H9 (cell line): ENCODE measurements at regions not wholly inside any gene's neighbourhood (a gene's known extent, or its start where the extent isn't known, plus 50 kb on each side); places are given as distances from the start of the nearest gene placed in this dataset.

Experiments used
- DNase-seq: peaks from one replicate; pipeline ENCODE4 v3.0.0-alpha.2; 2017
- H2AFZ ChIP-seq: one replicate; pipeline ENCODE4 v1.6.1; 2013; ENCODE audit warnings: mild to moderate bottlenecking, low read length, control low read depth, moderate library complexity
- H2AK5ac ChIP-seq: 2 replicates; pipeline ENCODE4 v1.6.1; 2013; ENCODE audit warnings: low read length, control low read depth, mixed read lengths; ENCODE audit not compliant: insufficient read length
- H2BK120ac ChIP-seq: one replicate; pipeline ENCODE4 v1.6.1; 2013; ENCODE audit warnings: low read depth, mild to moderate bottlenecking, low read length, control low read depth, inconsistent platforms; ENCODE audit not compliant: poor library complexity, severe bottlenecking
- H2BK12ac ChIP-seq: 2 replicates; pipeline ENCODE4 v1.6.1; 2013; ENCODE audit warnings: low read length, control low read depth, mixed read lengths, low read depth; ENCODE audit not compliant: insufficient read length
- H2BK15ac ChIP-seq: 2 replicates; pipeline ENCODE4 v1.6.1; 2013; ENCODE audit warnings: low read depth, low read length, control low read depth
- H2BK20ac ChIP-seq: one replicate; pipeline ENCODE4 v1.6.1; 2013; ENCODE audit warnings: low read depth, mild to moderate bottlenecking, low read length, control low read depth, inconsistent platforms; ENCODE audit not compliant: poor library complexity, severe bottlenecking
- H2BK5ac ChIP-seq: 2 replicates; pipeline ENCODE4 v1.6.1; 2013; ENCODE audit warnings: low read length, control low read depth, mixed read lengths; ENCODE audit not compliant: insufficient read length
- H3K14ac ChIP-seq: 2 replicates; pipeline ENCODE4 v1.6.1; 2013; ENCODE audit warnings: low read length, control low read depth; ENCODE audit not compliant: insufficient read depth
- H3K18ac ChIP-seq: 2 replicates; pipeline ENCODE4 v1.6.1; 2013; ENCODE audit warnings: low read depth, mild to moderate bottlenecking, mixed read lengths, low read length, control low read depth; ENCODE audit not compliant: insufficient read length
- H3K23ac ChIP-seq: 2 replicates; pipeline ENCODE4 v1.6.1; 2013; ENCODE audit warnings: low read length, control low read depth, mixed read lengths, low read depth; ENCODE audit not compliant: insufficient read length
- H3K23me2 ChIP-seq: 2 replicates; pipeline ENCODE4 v1.6.1; 2013; ENCODE audit warnings: low read depth, mild to moderate bottlenecking, mixed read lengths, low read length, control low read depth; ENCODE audit not compliant: insufficient read length, poor library complexity, severe bottlenecking
- H3K27ac ChIP-seq: 2 replicates; pipeline ENCODE4 v1.5.1; 2013; ENCODE audit warnings: low read length, control low read depth, mixed read lengths, low read depth; ENCODE audit not compliant: insufficient read length
- H3K27me3 ChIP-seq: 2 replicates; pipeline ENCODE4 v1.6.1; 2013; ENCODE audit warnings: low read length, control low read depth, inconsistent platforms; ENCODE audit not compliant: insufficient read depth
- H3K4ac ChIP-seq: 2 replicates; pipeline ENCODE4 v1.6.1; 2013; ENCODE audit warnings: low read depth, mild to moderate bottlenecking, control low read depth, inconsistent platforms, low read length, moderate library complexity
- H3K4me1 ChIP-seq: 2 replicates; pipeline ENCODE4 v1.6.1; 2013; ENCODE audit warnings: low read length, control low read depth, inconsistent platforms; ENCODE audit not compliant: insufficient read depth
- H3K4me2 ChIP-seq: 2 replicates; pipeline ENCODE4 v1.6.1; 2013; ENCODE audit warnings: low read length, control low read depth, mixed read lengths; ENCODE audit not compliant: insufficient read length, insufficient read depth
- H3K56ac ChIP-seq: 2 replicates; pipeline ENCODE4 v1.6.1; 2013; ENCODE audit warnings: low read depth, mild to moderate bottlenecking, mixed read lengths, low read length, control low read depth; ENCODE audit not compliant: insufficient read length
- H3K79me1 ChIP-seq: 2 replicates; pipeline ENCODE4 v1.6.1; 2013; ENCODE audit warnings: low read depth, mild to moderate bottlenecking, moderate library complexity, low read length, control low read depth, inconsistent platforms; ENCODE audit not compliant: insufficient read depth, poor library complexity, severe bottlenecking
- H3K79me2 ChIP-seq: 2 replicates; pipeline ENCODE4 v1.6.1; 2013; ENCODE audit warnings: low read length, control low read depth, inconsistent platforms; ENCODE audit not compliant: insufficient read depth
- H3K9ac ChIP-seq: 2 replicates; pipeline ENCODE4 v1.6.1; 2013; ENCODE audit warnings: low read length, control low read depth, mixed read lengths; ENCODE audit not compliant: insufficient read length; ENCODE audit errors: extremely low read depth
- H3K9me3 ChIP-seq: one replicate; pipeline ENCODE4 v1.6.1; 2013; ENCODE audit warnings: low read depth, low read length, inconsistent platforms; ENCODE audit not compliant: control insufficient read depth
- H3T11ph ChIP-seq: one replicate; pipeline ENCODE4 v1.6.1; 2013; ENCODE audit warnings: mild to moderate bottlenecking, low read length, control low read depth, inconsistent platforms
- H4K20me1 ChIP-seq: one replicate; pipeline ENCODE4 v1.6.1; 2013; ENCODE audit not compliant: control insufficient read depth, insufficient read length, insufficient read depth
- H4K5ac ChIP-seq: 2 replicates; pipeline ENCODE4 v1.6.1; 2013; ENCODE audit warnings: low read depth, mild to moderate bottlenecking, mixed read lengths, low read length, control low read depth; ENCODE audit not compliant: insufficient read length
- H4K8ac ChIP-seq: replicated peaks from 2 replicates; pipeline ENCODE4 v1.6.1; 2013; ENCODE audit warnings: low read length, control low read depth, mixed read lengths, low read depth; ENCODE audit not compliant: insufficient read length
- H4K91ac ChIP-seq: 2 replicates; pipeline ENCODE4 v1.6.1; 2013; ENCODE audit warnings: low read depth, mild to moderate bottlenecking, moderate library complexity, mixed read lengths, low read length, control low read depth; ENCODE audit not compliant: insufficient read length
- H3K27ac Mint-ChIP-seq, 3 experiments: 2 replicates in 2 of 3; 3 replicates in 1 of 3; pipeline ENCODE4 v1.8.0; 2020 to 2021; ENCODE audit warnings: mixed read lengths in 3 of 3, mild to moderate bottlenecking in 1 of 3, moderate library complexity in 1 of 3
- H3K27me3 Mint-ChIP-seq: 2 replicates; pipeline ENCODE4 v1.8.0; 2021; ENCODE audit warnings: low read depth, mild to moderate bottlenecking, moderate library complexity, mixed read lengths
- H3K36me3 Mint-ChIP-seq, 3 experiments: 2 replicates in 2 of 3; 3 replicates in 1 of 3; pipeline ENCODE4 v1.8.0; 2020 to 2021; ENCODE audit warnings: low read depth in 3 of 3, mixed read lengths in 3 of 3; ENCODE audit not compliant: insufficient read depth in 1 of 3
- H3K4me1 Mint-ChIP-seq, 2 experiments: 2 replicates each; pipeline ENCODE4 v1.8.0; 2020; ENCODE audit warnings: mixed read lengths in 2 of 2
- H3K4me3 Mint-ChIP-seq, 2 experiments: 2 replicates in 1 of 2; 3 replicates in 1 of 2; pipeline ENCODE4 v1.8.0; 2020 to 2021; ENCODE audit warnings: mild to moderate bottlenecking in 2 of 2, mixed read lengths in 2 of 2, moderate library complexity in 1 of 2
- H3K9me3 Mint-ChIP-seq, 2 experiments: 2 replicates in 1 of 2; 3 replicates in 1 of 2; pipeline ENCODE4 v1.8.0; 2020; ENCODE audit warnings: mild to moderate bottlenecking in 2 of 2, mixed read lengths in 2 of 2, moderate library complexity in 1 of 2
- WGBS: extraction: QIAGEN DNeasy Blood & Tissue Kit; methylation state at CpG from one replicate; pipeline ENCODE4 v1.1.7; 2013; ENCODE audit warnings: missing lambda C conversion rate, low lambda C conversion rate, mixed read lengths; ENCODE audit not compliant: insufficient read length; ENCODE audit errors: extremely low coverage; 5-methylcytosine and 5-hydroxymethylcytosine counted together
- TF ChIP-seq, protein P1 (sequence below): fragments of 200-600 bp; sonication (generic); conservative IDR thresholded peaks from 3 replicates; pipeline ENCODE4 v1.8.0; 2021; ENCODE audit warnings: antibody characterized with exemption, mild to moderate bottlenecking

DNA sequence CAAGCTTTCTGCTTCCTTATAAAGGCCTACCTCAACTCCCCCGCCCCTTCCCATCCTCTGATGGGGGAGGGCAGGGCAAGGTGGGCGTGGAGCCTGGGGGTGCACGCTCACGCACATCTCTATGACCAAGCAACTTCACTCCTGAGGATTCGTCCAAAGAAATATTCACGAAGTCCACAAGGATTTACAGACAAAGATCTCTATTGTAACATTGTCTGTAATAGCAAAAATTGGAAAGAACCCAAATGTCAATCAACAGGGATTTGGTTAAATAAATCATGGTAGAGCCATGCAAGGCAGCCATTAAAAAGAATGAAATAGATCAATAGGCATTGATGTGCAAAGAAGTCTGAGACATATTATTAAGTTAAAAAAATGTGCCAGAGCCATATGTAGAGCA is 130.4 kb upstream of the AFDN start:
- Mint-ChIP-seq H3K4me1 (peaks cover 29 to 35% of the 10 kb centered on the region in 2 experiments), H3K36me3 (peaks cover 0 to 9% (median 2%) of the 10 kb centered on the region in 3 experiments; a peak in 2 of 7 replicates), H3K27me3 (peaks cover 5% of the 10 kb centered on the region; the same call in 1 of the 2 replicates), H3K4me3 (no peak overlapping the region), H3K9me3 (peaks cover 0 to 3% of the 10 kb centered on the region in 2 experiments; a peak in 1 of 5 replicates), H3K27ac (no peak overlapping the region)
- Histone ChIP-seq H3K56ac (no peak overlapping the region), H2BK120ac (no peak overlapping the region), H3K9ac (no peak overlapping the region), H2AK5ac (no peak overlapping the region), H2AFZ (no peak overlapping the region), H2BK12ac (no peak overlapping the region), H3K79me2 (no peaks in the 10 kb centered on the region), H2BK5ac (no peak overlapping the region), H3K27ac (no peak overlapping the region), H3K4me1 (peaks cover 2% of the 10 kb centered on the region; the same call in 1 of the 2 replicates), H4K91ac (no peak overlapping the region), H3K79me1 (no peaks in the 10 kb centered on the region), H3K18ac (no peak overlapping the region), H4K8ac (no peak overlapping the region), H2BK15ac (no peak overlapping the region), H3K9me3 (peaks cover 6% of the 10 kb centered on the region), H4K5ac (no peak overlapping the region), H2BK20ac (no peak overlapping the region), H3K4ac (no peak overlapping the region), H3K14ac (no peak overlapping the region), H4K20me1 (no peaks in the 10 kb centered on the region), H3K27me3 (no peaks in the 10 kb centered on the region), H3T11ph (no peak overlapping the region), H3K23ac (no peak overlapping the region), H3K4me2 (no peak overlapping the region), H3K23me2 (no peaks in the 10 kb centered on the region)
- no peak for DNase-seq
- TF ChIP-seq, protein P1, sequence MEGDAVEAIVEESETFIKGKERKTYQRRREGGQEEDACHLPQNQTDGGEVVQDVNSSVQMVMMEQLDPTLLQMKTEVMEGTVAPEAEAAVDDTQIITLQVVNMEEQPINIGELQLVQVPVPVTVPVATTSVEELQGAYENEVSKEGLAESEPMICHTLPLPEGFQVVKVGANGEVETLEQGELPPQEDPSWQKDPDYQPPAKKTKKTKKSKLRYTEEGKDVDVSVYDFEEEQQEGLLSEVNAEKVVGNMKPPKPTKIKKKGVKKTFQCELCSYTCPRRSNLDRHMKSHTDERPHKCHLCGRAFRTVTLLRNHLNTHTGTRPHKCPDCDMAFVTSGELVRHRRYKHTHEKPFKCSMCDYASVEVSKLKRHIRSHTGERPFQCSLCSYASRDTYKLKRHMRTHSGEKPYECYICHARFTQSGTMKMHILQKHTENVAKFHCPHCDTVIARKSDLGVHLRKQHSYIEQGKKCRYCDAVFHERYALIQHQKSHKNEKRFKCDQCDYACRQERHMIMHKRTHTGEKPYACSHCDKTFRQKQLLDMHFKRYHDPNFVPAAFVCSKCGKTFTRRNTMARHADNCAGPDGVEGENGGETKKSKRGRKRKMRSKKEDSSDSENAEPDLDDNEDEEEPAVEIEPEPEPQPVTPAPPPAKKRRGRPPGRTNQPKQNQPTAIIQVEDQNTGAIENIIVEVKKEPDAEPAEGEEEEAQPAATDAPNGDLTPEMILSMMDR = no peak
- no CpG with 5 or more reads among the region's 6 CpGs for WGBS
